ENCODE measurements at regions not wholly inside any gene's neighbourhood (a gene's known extent, or its start where the extent isn't known, plus 50 kb on each side); places are given as distances from the start of the nearest gene placed in this dataset.
"Not testable (repeated sequence)": the region's sequence is repeated elsewhere in the genome, so short reads cannot be mapped to it uniquely, and the experiment has no call there.

DNA sequence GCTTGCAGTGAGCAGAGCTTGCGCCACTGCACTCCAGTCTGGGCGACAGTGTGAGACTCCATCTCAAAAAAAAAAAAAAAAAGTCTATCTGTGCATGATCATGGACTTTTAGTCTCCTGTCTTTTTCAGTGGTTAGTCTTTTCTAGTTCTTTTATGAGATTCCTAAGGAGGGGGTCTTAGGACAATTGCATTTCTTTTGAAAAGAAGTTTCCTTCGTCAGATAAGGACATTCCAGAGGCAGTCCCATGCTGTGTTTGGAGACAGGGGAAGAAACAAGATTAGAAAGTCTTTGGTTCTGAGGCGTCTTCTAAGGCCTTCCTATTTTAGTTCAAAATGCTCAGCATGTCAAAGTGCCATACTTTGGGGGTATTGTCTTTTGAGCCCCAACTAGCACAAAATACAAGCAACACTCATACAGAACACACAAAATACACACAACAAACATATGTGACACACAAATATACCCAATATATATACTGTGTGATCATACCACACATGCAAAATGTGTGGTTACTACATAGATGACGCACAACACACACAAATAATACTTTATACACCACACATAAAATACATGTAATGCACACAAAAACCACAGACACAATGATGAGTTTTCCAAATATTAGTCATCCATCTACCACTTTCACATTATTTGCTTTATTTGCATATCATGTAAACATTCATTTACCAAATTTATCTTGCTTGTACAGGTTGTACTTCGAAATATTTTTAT lies 394.5 kb downstream of the SPATA31D1 start:
- in situ Hi-C loops (cut with HindIII; ENCODE audit: low pct_unique_long_range_greater_than_20kb, low sequenced_read_pairs): no loop called here

DNA sequence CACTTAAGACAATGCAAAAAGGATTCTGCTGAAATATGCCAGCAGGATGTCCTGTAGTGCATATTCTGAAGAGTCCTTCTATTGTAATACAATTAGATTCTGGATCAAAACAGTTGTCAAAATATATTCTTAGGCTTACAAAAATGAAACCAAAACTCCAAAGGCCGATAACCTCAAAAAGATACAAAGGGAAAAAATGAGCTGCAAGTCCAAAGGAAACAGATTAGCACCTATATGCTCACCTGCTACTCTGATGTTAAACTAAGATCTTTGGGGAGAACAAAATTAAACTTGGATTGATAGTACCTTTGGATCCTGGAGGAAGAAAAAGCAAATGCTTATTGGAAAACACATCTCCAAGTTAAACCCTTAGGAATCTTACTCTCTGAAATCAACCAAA lies 397.1 kb downstream of the SPATA31D1 start:
- in situ Hi-C loops (cut with HindIII; ENCODE audit: low pct_unique_long_range_greater_than_20kb, low sequenced_read_pairs): no loop called here
- no peak for DNase-seq (ENCODE audit: low read depth, low spot score)

More for the DNA sequence above, 394.5 kb downstream of the SPATA31D1 start:
- no peak for DNase-seq (ENCODE audit: low read depth, low spot score)

DNA sequence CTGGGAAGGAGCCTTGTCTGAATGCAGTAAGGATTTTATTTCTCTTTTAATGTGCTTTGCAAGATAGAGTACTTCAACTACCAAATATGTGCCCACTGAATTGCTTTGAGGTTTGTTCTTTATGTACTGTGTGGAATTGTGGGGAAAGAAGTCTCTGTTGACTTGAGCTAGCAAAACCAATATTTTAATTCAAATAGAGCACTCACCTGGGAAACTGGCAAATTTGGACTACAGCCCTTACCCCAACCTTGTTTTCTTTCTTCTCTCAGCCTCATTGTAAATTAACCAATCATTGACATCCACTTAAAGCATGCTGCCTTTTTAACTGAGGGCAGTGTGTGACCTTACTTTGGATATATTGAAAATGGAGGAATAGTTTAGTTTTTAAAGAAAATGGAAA lies 409.0 kb downstream of the SPATA31D1 start:
- in situ Hi-C loops (cut with HindIII; ENCODE audit: low pct_unique_long_range_greater_than_20kb, low sequenced_read_pairs): no loop called here
- no peak for DNase-seq (ENCODE audit: low read depth, low spot score)

DNA sequence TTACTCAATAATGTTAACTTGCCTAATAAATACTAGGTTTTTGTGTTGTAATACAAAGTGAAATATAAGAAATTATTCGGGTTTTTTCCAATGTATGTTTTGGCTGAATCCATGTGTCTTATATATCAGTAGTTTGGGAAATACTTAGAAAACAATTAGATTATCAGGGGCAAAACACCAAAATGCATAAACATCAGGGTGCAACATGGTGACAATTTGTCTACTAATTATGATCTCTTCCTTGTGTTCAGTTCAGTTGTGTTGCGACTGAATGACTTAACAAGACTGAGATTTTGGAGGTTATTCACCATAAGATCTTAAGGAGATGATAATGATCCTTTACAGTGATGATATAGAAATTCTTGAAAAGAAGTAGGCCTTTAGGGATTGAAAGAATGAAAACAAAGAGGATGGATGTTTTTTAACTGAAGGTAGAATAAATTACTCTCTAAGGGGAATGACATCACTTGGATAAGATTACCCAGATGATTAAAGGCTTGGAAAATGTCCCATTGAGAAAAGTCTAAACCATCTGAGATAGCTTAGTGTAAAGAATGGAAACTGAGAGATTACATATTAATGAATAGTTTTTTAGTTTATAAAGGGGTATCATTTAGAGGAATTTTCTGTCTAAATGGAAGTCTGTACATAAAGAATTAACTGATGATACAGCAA lies 415.8 kb downstream of the SPATA31D1 start:
- in situ Hi-C loops (cut with HindIII; ENCODE audit: low pct_unique_long_range_greater_than_20kb, low sequenced_read_pairs): no loop called here

DNA sequence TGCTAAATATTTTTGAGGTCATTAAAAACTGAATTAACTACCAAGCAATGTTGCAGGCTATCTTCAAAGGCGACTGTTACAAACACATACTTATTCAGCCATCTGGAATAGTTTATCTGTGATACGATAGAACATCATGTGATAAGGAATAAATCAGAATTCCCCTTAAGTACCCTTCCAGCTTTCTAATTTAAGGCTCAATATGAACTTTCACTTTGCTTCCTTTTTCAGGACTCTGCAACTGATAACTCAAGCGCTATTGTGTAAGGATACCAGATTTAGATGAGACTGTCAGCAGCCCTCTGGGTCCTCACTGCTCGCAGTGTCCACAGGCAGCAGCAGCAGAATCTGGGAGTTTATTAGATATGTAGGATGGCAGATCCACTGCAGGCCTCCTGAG lies 416.3 kb downstream of the SPATA31D1 start:
- DNase-seq (ENCODE audit: low read depth, low spot score): no peak
- in situ Hi-C loops (cut with HindIII; ENCODE audit: low pct_unique_long_range_greater_than_20kb, low sequenced_read_pairs): no loop called here

More for the DNA sequence above, 415.8 kb downstream of the SPATA31D1 start:
- no peak for DNase-seq (ENCODE audit: low read depth, low spot score)

DNA sequence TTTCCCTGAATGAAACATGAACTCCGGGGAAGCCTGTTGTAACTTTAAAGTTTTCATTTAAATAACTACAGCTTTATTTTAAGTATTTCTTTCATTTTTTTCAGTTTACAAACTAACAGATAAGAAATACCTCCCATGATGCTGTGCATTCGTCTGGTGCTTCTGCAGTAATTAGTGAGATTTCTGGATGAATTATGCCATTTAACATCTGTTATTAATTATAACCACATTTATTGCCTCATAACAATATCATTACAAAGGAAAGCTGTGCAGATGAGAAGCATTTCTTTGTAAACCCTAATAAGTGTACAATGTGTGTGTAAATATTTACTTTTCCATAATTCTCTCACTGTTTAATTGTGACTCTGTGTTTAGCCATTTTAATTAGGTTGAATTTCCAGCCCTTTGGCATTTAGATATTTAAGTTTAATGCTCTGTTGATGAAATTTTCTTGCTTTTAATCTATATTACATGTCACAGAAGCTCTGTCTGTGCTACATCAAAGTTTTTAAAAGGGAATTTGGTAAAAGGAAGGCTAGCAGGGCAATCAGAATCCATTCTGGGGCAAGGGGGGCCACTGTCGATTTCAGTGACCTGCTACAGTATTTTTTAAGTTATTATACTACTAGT lies 418.0 kb downstream of the SPATA31D1 start:
- in situ Hi-C loops (cut with HindIII; ENCODE audit: low pct_unique_long_range_greater_than_20kb, low sequenced_read_pairs): no loop called here
- DNase-seq (ENCODE audit: low read depth, low spot score): no peak

DNA sequence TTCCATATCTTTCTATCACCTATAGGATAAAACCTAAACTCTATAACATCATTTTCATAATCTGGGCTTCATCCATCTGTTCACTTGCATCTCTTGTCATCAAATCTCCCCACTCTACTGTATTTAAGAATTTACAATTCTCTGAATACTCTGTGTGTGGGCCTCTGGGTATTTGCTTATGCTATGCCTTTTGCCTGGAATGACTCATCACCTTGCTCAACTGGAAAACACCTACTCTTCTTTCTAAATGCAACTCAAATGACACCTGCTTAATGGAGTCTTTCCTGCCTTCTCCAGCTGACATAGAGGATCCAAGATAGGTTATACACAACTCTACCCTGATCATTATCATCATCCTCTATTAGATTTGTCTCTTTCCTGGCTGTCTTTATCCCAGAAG lies 421.7 kb downstream of the SPATA31D1 start:
- DNase-seq (ENCODE audit: low read depth, low spot score): no peak
- in situ Hi-C loops (cut with HindIII; ENCODE audit: low pct_unique_long_range_greater_than_20kb, low sequenced_read_pairs): no loop called here

DNA sequence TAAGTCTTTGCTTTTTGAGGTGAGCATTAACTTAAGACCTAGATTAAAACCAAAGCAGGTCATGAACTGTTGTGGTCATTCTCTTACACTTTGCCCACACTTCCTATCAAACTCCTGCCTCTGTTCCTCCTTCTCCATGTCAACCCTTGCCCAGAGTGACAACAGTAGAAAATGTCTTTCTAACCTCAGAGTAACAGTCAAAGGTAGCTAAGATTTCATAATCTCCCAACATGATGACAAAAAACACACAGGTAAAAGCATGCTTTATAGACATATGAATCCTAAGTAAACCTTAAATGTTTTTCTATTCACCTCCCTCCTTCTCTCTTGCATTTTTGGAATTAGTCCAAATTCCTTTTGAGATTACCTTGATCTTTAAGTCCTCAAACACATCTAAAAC lies 422.3 kb downstream of the SPATA31D1 start:
- in situ Hi-C loops (cut with HindIII; ENCODE audit: low pct_unique_long_range_greater_than_20kb, low sequenced_read_pairs): no loop called here
- DNase-seq (ENCODE audit: low read depth, low spot score): no peak

DNA sequence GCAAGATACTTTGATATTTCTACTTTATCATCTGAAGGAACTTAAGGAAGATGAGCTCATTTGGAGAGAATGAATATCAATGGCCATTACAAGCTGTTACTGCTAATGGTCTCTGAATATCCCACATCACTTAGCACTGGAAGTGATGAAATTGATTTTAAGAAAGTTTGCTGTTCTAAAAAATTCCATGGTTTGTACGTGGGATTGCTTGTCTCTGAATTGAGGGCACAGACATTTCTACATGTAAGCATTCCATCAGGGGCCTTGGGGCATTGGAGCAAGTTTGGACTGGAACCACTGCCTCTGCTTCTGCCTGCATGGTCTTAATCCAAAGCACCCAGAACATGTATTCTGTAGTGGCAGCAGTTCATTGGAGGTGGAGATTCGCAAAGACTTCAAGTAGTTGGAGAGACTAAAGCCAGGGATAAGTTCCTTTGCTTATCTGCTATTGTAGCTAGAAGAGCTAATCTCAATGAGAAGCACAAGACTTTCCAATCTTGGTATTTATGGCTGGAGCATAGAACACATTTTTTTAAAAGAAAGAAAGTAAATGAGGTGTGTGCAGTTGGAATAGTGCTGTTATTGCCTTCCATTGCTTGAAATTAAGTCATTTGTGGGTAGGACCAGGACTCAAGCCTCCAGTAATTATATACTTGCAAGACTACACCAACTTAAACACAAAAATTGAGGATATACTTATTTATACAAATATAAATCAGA lies 424.2 kb downstream of the SPATA31D1 start:
- in situ Hi-C loops (cut with HindIII; ENCODE audit: low pct_unique_long_range_greater_than_20kb, low sequenced_read_pairs): no loop called here
- DNase-seq (ENCODE audit: low read depth, low spot score): no peak

DNA sequence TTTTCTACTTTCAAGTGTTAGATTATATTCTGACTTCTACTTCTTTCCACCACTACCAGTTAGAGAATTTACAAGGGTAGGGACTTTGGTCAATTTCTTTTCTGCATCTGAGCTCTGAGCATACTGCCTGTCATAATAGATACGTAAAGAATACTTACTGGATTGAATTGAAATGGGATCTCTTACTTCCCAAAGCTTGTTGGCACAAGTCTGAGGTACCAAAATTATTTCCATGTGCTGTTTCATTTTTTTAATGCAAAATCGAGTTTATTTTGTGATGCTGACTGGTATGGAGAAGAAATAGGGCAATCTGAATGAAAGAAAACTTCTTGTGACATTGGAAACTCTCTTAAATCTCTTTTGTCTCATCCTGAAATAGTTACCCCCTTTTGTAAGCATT lies 428.9 kb downstream of the SPATA31D1 start:
- DNase-seq (ENCODE audit: low read depth, low spot score): no peak
- in situ Hi-C loops (cut with HindIII; ENCODE audit: low pct_unique_long_range_greater_than_20kb, low sequenced_read_pairs): no loop called here

DNA sequence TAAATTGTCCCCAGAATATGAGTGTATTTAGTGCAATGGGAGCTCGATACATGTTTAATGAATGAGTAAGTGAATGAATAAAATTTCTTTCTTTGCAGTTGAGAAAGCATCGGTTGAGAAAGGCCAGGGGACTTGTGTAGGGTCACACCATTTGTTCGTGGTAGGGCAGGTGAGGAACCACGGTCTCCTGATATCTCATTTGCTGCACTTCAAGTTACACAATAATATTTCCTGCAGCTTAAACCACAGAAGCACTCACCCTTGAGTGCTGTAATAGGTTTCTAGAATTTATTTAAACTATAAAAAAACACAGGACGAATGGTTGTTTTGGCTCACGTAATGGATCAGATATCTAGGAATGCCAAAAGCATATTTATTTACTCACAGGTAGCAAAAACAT lies 429.8 kb downstream of the SPATA31D1 start:
- DNase-seq (ENCODE audit: low read depth, low spot score): no peak
- in situ Hi-C loops (cut with HindIII; ENCODE audit: low pct_unique_long_range_greater_than_20kb, low sequenced_read_pairs): no loop called here

DNA sequence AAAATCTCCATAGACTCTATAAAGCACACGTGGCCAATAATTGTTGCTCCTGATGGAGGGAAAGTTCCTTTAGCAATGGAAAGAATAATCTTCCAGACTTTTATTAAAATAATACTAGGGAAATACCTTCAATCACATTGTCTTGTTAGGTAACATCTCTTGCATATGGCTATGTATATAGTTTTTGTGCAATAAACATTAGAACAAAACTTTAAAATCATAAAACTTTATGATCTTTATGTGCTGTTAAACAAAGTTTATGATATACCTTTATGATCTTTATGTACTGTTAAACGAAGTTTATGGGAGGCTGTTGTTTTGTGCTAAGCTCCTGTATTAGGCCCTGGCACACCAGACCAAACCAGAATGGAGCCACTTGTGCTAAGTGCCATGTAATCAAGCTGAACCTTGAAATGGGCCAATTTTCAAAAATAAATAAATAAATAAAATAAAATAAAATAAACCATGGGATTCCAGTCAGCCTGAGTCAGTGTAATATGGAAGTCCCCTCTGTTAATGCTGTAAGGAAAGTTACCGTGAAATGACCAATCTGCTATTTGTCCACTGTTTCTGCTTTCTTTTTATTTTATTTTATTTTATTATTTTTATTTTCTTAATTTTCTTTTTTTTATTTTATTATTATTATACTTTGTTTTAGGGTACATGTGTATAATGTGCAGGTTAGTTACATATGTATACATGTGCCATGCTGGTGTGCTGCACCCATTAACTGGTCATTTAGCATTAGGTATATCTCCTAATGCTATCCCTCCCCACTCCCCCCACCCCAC lies 431.3 kb downstream of the SPATA31D1 start:
- in situ Hi-C loops (cut with HindIII; ENCODE audit: low pct_unique_long_range_greater_than_20kb, low sequenced_read_pairs): no loop called here
- DNase-seq (ENCODE audit: low read depth, low spot score): no peak

DNA sequence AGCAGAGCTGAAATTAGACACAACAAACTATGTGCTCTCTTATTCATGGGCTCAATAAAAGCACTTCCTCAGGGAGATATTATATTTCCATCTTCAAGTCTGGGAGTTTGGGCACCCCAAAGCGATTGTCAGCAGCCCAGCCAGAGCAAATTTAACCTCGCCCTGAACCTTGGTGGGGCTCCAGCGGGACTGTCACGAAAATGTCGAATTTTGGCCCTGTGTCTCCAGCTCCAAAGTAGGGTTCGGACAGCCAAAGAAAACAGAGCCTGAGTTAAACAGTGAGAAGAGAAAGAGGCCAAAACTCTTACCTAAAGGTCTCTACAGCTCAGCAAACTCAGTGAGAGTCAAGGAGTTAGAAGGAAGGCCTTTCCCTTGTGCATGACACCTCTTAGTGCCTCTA lies 432.9 kb downstream of the SPATA31D1 start:
- in situ Hi-C loops (cut with HindIII; ENCODE audit: low pct_unique_long_range_greater_than_20kb, low sequenced_read_pairs): no loop called here
- no peak for DNase-seq (ENCODE audit: low read depth, low spot score)

DNA sequence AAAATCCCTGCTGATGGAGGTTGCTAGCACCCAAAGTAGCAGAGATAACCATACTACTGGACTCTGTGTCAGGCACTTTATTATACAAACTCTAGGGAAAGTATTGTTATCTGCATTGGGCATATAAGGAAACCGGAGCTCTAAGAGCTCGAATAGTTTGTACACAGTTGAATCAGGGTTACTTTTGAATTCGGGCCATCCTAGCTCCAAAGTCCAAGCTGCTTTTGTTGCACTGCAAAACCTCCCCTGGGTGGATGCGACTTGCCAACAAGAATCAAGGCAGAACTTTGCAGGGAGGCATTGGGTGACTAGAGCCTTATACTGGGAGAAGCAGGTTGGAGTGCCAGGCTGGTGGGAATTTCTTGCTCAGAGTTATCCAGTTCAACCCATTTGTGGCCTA lies 435.1 kb downstream of the SPATA31D1 start:
- no peak for DNase-seq (ENCODE audit: low read depth, low spot score)
- in situ Hi-C loops (cut with HindIII; ENCODE audit: low pct_unique_long_range_greater_than_20kb, low sequenced_read_pairs): no loop called here

DNA sequence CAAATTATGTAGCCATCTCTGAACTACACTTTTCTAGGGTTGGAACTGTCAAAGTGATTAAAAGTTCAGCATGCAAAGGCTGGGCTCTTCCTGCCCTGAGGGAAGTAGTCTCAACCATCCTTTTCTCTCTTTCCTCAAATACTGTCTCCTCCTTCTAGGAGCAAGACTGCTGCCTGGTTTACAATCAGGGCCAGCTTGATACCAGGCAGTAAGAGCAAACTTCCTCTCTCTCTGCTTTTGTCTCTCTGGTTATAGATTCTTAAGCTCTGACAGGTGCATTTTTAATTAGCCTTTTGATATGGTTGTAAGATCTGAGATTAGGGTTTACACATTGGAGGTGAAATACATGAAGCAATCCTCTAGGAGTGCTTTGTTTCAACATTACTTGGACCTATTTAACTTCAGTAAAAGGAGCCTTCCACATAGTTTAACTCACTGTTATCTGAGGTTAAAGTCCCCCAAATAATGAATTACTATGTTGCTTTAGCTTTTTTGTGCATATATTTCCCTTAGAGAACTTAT lies 436.1 kb downstream of the SPATA31D1 start:
- in situ Hi-C loops (cut with HindIII; ENCODE audit: low pct_unique_long_range_greater_than_20kb, low sequenced_read_pairs): no loop called here
- DNase-seq (ENCODE audit: low read depth, low spot score): no peak

DNA sequence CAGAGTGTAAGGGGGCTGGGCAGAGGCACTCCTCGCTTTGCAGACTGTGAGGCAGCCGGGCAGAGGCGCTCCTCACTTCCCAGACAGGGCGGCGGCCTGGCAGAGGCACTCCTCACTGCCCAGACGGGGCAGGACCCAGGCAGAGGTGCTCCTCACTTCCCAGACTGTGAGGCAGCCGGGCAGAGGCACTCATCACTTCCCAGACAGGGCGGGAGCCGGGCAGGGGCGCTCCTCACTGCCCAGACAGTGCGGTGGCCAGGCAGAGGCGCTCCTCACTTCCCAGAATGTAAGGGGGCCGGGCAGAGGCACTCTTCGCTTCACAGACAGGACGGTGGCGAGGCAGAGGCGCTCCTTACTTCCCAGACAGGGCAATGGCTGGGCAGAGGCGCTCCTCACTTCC lies 442.5 kb downstream of the SPATA31D1 start:
- no peak for DNase-seq (ENCODE audit: low read depth, low spot score)
- in situ Hi-C loops (cut with HindIII; ENCODE audit: low pct_unique_long_range_greater_than_20kb, low sequenced_read_pairs): no loop called here

DNA sequence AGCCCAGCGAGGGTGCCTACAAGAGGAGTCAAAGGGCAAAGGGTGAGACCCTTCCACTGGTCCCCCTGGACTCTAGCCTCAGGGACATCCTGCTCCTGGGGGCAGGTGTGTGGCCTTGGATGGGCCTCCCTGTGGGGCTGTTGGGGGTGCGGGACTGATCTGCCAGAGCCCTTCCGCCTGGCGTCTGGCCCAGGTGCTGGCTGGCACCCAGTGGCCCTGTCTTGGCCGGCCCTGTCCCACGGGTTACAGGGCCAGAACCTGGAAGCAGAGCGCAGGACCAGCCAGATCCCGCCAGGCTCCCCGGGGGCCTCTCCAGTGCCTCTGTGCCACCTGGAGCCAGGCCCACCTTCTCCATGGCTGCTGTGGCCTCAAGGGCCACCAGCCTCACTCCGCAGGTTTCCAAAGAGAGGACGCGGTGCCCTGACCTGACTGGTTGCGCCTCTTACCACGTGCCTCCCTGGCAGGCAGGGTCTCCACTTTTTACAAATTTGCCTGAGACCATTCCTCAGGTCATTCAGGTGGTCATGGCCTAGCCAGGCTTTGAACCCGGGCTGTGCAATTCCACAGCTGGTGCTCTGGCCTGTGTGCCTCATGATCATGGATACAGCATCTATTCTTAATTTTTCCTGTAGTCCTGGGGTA lies 444.8 kb downstream of the SPATA31D1 start:
- DNase-seq (ENCODE audit: low read depth, low spot score); in situ Hi-C loops (cut with HindIII; ENCODE audit: low pct_unique_long_range_greater_than_20kb, low sequenced_read_pairs): not testable (repeated sequence)
